Kidney tubule cell (primary cell): ENCODE measurements at regions not wholly inside any gene's neighbourhood (a gene's known extent, or its start where the extent isn't known, plus 50 kb on each side); places are given as distances from the start of the nearest gene placed in this dataset.
A peak's percentile ranks its signal among the peaks of the same experiment; 100 is the strongest.

Experiments used
- DNase-seq: peaks from one replicate; pipeline ENCODE4 v3.0.0-alpha.2; 2018; ENCODE audit warnings: low spot score

DNA sequence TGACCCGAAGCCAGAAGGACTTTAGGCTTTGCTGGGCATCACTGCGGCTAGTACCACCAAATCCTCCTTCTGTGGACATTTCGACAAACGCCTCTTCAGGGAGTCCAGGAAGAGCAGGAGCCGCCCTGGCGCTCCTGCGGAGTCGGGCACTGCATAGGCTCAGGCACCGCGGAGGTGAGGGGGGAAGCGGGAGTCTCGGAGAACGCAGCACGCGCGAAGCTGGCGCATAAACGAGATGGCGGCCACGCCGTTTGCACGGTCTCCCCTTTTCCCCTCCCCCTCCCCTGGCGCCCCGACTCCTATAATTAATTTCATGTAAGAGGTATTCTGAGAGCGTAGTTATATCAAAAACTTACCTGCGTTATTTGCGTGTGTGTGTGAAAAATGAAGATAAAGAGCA lies 137.8 kb upstream of the GAS1 start:
- DNase-seq = no peak

DNA sequence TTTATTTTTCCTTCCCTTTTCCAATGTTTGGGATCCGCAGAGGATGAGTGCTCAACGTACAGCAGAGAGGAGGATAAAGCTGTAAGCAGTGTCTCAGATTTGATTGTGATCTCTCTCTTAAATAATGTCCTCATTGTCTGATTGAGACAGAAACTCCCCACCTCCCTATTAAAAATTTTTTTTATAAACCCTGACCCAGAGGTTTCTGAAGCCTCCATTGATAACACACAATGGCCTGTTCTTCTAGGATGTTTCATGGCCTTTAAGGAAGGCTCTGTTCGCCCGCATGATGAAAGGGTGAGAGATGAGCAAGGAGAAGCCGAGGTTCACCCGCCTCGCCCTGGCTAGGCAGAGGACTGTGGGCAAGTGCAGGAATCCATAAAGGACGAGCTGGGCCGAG lies 138.2 kb upstream of the GAS1 start:
- DNase-seq = no peak

DNA sequence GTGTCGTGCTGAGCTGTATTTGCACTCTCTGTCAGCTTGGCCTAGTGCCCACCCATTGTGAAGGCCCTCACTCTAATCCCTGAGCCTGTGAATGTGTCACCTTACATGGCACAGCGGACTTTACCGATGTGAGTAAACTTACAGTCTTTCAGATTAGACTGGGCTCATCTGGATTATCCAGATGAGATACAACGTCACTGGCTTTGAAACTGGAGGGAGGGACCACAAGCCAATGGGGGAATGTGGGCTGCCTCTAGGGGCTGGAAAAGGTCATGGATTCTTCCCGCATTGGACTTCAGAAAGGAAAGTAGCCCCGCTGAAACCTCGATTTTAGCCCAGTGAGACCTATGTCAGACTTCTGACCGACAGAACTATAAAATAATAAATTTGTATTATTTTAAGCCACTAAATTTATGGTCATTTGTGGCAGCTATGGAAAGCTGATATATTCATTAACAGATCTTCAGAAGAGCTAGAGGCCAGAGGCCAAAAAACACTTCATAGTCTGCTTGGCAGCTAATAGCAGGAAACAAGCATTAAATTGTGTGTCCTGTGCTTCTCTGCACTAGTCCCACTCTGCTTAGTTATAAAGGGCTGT lies 139.0 kb upstream of the GAS1 start:
- no peak for DNase-seq

DNA sequence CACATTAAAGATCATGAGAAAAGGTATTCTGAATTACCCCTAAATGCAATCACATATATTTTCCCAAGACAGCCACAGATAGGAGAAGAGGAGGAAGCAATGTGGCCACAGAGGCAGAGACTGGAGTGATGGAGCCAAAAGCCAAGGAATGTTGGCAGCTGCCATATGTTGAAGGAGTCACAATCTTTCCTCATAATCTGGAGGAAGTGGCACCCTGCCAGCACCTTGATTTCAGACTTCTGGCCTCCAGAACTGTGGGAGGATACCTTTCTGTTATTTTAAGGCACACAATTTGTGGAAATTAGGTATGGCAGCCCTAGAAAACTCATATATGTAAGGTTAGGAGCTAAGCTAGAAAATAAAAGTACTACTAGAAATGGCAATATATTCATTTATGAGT lies 139.9 kb upstream of the GAS1 start:
- DNase-seq = no peak

DNA sequence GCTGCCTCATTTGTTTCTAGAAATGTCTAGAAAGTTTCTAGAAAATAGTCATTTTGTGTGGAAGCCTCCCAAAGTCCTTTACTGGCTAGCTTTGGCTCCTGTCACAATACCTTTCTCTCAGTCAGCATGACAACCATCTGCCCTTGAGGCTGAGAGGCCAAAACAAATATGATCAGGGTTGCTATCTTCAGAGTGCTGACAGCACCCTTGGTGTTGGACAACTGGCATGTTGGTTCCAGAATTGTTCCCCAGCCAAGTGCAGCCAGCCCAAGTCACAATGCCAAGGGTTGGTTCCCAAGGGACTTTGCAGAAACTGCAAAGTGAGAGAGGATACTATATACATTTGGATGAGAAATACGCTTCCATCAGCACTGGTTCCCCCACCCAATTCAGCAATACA lies 140.9 kb upstream of the GAS1 start:
- DNase-seq = no peak

DNA sequence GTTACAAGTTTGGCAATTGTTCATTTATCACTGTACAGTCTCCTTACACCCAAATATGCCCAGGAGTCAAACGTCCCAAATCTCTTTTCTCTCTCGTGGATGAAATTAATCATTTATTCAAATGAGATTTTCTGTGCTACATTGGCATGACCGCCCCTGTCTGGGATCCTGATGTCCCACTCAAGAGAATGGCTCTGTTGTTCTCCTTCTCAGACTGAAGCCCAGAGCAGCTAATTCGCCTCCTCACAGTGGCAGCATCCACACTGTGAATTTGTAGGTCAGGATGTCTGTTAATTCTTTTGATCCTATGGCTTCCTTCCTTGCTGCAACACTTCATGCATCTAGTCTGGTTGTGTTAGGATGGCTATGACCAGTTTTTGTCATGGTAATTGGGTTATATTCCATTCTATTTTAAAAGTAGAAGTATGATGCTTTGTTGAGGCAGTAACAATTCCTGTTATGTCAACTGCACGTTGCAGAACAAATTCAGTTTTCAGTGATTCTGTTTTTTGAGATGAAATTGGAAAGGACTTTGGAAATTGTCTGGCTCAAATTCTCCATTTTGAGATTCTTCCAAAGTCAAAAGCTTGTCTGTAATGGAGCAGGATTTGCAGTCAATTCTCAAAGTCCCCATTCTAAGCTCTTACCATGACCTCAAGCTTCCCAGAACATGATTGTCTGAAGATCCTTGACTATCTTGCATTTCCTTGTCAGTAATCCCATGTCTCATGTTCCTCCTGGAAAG lies 141.5 kb upstream of the GAS1 start:
- no peak for DNase-seq

DNA sequence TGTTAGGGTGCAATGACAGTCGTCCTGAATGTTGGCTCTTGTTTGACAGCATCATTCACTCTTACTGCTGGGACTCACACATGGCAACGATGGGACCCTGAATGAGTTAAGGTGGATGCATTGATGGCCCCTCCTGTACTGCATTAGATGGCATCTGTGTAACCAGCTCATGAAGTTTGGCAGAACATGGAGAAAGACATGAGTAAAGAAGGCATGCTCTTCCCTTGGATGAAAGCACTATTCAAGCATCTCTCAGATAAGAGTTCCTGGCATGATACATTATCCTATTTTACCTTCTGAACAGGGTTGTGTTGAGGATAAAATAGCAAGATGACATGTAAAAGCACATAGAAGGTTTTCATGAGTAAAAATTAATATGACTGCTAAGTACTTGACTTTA lies 142.2 kb upstream of the GAS1 start:
- DNase-seq = no peak

DNA sequence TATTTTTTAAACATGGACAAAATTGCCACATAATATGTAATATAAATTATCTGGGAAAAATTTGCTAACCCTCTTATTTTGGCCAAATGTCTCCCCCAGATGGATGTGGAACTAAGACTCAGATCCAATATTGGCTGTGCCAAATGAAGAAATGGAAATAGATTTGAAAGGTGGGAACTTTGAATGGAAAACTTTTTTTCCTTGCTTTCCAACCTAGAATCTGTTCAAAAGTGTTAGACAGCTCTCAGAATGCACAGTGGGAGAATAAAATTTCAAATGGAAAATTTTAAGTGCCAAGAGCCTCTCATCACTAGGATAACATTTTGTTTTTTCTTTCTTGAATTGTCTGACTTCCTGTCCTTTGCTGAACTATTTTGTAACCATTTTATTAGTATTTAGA lies 142.6 kb upstream of the GAS1 start:
- no peak for DNase-seq

DNA sequence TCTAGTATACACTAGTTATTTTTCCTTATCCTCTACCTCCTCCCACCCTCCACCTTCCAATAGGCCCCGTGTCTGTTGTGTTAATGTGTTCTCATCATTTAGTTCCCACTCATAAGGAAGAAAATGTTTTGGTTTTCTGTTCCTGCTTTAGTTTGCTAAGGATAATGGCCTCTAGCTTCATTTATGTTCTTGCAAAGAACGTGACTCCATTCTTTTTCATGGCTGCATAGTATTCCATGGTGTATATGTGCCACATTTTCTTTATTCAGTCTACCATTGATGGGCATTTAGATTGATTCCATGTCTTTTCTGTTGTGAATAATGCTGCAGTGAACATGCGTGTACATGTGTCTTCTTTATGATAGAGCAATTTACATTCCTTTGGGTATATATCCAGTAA lies 146.5 kb upstream of the GAS1 start:
- no peak for DNase-seq

DNA sequence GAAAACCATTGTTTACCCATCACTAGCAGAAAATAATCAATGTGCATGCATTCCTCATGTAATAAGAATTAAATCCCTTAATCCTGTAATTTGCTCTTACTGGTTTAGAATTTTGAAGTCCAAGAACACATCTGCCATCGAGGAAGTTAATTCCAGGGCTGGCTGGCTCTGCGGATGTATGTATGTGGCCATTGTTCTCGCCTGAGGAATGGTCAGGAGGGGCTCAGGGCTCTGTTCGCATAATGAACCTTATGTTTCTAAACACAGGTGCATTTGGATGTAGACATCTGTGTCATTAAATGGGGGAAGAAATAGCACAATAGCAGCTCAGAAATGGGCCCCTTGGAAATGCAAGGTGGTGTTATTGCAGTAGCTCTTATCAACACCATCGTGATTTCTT lies 148.6 kb upstream of the GAS1 start:
- DNase-seq = no peak

DNA sequence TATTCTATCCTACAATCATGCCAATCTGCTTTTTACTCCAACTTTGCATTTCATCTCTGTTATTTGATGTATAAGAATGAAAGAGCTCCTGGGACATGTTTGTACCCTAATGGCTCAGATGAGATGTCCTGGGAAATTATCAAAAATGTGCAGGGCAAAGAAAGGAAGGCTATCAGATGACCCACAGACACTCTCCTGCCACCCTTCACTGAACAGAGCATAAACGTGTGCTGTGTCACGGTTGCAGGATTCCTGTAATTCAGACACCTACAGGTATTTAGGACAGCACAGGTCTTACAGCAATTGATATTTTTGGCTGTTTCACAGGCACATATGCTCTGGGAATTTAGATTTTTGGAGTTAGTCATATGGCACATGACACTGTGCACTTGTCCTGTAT lies 149.2 kb upstream of the GAS1 start:
- DNase-seq = peak; percentile 35

DNA sequence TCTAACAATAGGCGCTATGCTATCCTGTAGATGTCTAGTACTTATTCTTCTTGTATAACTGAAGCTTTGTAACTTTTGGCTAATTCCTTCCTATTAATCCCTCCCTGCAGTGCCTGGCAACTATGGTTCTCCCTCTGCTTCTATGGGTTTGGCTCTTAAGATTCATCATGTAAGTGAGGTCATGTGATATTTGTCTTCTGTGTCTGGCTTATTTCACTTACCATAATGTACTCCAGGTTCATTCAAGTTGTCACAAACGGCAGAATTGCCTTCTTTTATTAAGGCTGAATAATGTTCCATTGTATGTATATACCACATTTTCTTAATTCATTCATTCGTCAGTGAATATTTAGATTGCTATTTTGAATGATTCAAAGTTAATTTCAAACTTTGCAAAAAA lies 149.9 kb upstream of the GAS1 start:
- no peak for DNase-seq

DNA sequence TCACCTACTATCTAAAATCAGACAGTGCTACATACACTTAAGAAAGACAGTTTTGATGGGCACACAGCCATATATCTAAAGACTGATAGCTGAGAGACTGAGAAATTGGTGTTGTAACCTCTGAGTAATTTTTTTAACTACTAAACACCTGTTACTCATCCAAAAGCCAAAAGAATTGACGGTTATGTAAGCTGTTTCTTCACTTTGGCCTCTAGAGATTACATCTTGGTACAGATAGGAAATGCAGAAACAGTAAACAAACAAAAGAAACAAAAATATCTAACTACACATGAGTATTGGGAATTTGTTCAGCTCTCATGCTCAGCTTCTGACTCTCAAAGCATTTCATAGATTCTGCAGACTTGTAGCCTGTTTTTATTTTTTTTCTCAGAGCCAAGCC lies 152.1 kb upstream of the GAS1 start:
- no peak for DNase-seq

DNA sequence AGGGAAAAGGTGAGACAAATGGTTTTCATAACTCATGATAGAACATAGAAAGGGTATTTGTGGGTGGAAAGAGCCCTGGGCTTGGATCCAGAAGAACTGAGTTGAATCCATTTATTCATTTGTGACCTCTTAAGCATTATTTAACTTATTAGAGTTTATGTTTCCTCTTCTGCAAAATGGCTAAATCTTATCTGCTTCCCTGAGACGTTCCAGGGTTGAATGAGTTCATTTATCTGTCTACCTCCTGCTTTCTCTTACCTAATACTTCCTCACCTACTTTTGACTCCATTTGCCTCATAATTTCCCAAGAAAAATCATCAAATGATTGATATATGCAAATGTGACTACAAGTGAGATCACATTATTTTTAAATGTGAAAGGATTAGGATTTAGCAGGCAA lies 152.7 kb upstream of the GAS1 start:
- DNase-seq = no peak

DNA sequence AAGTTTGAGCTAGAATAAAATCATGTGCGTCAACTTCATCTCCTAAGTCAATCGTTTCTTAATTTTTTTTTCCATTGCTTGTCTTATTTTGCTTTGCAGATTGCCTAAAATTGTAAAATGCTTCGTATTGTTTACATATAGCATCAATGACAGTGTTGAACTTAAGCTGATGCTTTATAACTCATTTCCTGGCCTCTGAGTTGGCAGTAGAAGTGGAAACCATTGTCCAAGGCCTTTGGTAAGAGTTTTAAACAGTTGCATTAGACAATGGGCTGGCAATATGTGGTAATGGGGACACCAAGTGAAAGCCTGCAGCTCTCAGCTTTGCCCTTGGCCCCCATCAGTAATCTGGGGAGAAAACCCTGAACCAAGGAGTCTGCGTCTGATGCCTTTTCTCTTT lies 154.8 kb upstream of the GAS1 start:
- DNase-seq = no peak

DNA sequence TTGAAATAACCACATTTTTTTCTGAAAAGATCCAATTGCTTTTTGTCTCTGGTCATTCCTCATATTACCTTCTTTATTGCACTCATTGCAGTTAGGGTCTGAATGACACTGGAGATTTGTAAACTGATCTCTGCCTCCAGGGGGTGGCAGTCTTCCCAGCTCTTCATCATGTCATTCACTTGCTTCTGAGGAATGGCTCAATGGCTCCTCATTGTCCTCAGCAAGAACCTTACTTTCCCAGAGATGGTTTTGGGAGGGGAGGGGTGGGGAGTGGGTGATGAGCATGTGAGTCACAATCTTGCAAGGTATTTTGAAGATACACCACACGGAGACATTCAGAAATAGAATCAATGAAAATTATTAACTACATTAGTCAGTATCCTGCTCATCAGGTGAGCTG lies 159.8 kb upstream of the GAS1 start:
- peak; percentile 98 for DNase-seq

DNA sequence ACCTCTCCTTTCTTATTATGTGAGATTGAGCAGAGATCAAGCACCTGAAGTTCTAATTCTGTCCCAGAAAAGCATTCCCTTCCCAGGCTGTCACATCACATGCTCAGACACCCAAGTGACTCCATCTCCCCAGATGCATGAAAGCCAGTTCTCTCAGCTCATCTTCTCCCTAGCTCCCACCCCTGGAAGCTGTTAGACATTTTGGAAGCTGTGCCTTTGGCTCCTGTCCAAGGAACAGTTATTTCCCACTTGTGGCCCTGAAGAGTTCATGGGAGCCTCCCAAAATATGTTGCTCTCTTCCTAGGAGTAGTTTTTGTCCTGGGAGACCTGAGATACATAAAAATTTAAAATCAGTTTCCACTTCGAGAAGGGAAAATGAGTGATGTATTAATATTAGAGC lies 161.4 kb upstream of the GAS1 start:
- DNase-seq = no peak

DNA sequence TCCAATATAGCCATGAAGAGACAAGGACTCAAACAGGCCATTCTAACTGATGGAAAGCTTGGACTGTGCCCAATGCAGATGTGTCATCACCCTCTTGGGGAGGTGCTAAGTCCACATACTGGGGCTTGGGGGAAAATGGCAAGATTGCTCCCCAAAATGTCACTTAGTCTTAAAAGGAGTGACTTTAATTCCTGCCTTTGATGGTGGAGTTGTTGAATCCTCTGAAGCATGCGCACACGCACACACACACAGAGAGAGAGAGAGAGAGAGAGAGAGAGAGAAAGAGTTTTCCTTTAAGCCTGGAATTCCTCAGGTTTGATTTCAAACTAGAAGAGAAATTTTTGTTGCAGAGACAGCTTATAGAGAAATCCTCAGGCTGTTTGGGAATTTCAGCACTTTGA lies 161.9 kb upstream of the GAS1 start:
- peak; percentile 40 for DNase-seq

DNA sequence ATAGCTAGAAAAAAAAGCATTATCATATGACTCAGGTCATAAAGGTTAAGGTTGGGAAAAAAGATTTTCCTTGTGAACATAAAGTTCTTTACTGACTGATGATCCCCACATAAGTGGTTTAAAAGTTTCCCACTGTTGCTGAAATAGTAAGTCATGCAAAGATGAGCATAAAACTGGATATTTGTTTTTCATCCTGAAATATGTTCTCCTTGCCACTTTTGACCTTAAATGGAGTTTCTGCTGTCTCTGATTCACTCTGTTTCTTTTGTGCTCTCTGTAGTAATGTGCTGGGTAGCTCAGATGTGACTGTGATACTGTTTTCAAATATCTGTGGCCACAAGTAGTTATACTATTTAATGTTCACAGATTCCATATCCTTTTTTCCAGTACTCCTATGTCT lies 162.5 kb upstream of the GAS1 start:
- peak; percentile 50 for DNase-seq

DNA sequence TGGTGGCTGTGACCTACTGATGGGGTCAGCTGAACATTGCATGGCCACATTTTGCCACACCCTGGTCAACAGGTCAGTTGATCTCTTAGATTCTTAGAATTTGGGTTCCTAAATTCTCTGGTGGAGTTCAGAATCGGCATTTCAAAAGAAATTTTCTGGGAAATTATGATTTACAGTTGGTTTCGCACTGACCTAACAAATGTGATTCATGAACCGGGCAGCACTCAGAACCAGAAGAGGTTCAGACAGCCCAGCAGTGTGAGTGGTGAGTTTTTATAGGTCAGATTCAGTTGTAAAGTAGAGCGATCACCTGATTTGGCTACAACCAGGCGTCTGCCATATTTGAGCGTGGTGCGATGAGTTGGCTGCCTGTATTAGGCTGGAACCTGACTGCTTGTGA lies 163.7 kb upstream of the GAS1 start:
- no peak for DNase-seq

DNA sequence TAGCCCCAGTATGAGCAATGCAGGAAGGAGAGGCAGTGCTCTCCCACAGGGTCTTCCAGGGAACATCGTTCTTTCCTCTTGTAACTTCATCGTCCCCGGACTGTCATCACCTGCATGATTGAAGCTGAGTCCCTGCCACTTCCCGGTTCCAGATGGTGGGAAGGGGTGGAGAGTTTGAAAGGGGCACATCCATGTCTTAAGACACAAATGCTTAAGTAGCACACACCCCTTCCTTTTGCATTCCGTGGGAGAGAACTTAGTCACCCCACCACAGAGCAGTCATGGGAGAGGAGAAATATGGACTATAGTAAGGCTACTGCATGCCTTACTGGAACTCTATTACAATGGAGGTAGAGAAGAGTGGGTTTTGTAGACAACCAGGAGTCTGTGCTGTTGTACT lies 165.3 kb upstream of the GAS1 start:
- DNase-seq = peak; percentile 40

DNA sequence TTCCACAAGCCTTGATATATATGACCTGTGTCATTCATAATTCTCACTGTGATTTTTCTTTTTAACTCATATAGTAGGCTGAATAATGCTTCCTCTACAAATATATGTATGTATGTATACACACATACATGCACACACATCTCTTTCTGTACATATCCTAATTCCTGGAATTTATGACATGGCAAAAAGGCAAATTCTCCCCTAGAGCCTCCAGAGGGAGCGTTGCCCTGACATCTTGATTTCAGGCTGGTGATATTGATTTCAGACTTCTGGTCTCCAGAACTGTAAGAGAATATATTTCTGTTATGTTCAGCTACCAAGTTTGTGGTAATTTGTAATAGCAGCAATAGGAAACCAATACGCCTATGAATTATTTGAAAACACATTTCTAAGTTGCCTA lies 166.6 kb upstream of the GAS1 start:
- DNase-seq = no peak

DNA sequence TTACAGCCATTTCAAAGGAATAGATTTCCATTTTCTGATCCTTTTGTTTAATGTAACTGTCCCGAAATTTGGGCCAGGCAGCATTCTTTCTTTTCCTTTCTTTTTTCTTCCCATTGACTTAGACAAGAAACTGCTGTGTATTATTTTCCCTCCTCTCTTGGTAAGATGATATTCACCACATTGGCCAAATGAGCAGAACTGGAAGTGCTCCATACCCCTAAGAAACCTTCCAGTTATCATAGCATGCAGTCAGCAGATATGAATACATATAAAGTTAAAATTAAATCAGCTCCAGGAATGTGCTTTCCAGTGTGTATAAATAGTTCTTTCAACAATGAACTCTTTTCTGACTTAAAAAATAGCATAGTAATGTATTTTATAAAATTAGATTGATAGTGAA lies 168.5 kb upstream of the GAS1 start:
- DNase-seq = no peak

DNA sequence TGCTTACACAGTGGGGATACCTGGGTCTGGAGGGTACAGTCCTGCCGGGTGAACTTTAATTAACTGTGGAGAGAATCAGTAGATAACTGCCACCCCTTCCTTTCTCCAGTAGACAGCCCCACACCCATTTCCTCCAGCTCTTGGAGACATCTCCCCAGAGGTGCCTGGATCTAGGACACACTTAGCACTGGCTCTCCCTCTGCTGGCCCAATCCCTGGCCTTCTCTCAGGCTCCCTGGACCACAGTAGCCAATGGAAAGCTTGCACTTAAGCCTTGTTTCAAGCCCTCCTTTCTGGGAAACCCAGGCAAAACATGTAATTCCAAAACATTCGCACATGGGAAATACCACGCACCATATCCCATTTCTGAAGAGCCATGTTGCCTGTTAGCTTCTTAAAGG lies 169.2 kb upstream of the GAS1 start:
- DNase-seq = no peak
